Neural cell (in vitro differentiated cells): ENCODE measurements at regions not wholly inside any gene's neighbourhood (a gene's known extent, or its start where the extent isn't known, plus 50 kb on each side); places are given as distances from the start of the nearest gene placed in this dataset.

ENCODE experiments used
- H2AFZ ChIP-seq: fragments of 200-600, 300-800 bp; sonication (generic), shearing (Covaris generic); 2 replicates; pipeline ENCODE4 v1.6.0; 2014; ENCODE audit warnings: low read depth, mild to moderate bottlenecking, antibody characterized with exemption, low read length, moderate library complexity
- H3F3A ChIP-seq: fragments of 200-600 bp; shearing (Covaris generic); 2 replicates; pipeline ENCODE4 v1.6.1; 2016; ENCODE audit warnings: mild to moderate bottlenecking, moderate library complexity, mixed read lengths, antibody characterized with exemption, low read length; ENCODE audit not compliant: insufficient read depth, poor library complexity, severe bottlenecking
- H3K27ac ChIP-seq: fragments of 200-600, 300-800 bp; sonication (generic), shearing (Covaris generic); 2 replicates; pipeline ENCODE4 v1.5.1; 2014; ENCODE audit warnings: mild to moderate bottlenecking, low read length, moderate library complexity
- H3K27me3 ChIP-seq: fragments of 300-800, 200-600 bp; sonication (generic), shearing (Covaris generic); 2 replicates; pipeline ENCODE4 v1.6.0; 2014; ENCODE audit warnings: mild to moderate bottlenecking, low read depth, low read length, moderate library complexity; ENCODE audit not compliant: insufficient read depth
- H3K36me3 ChIP-seq: fragments of 300-800, 200-600 bp; sonication (generic), shearing (Covaris generic); 2 replicates; pipeline ENCODE4 v1.5.1; 2014; ENCODE audit warnings: mild to moderate bottlenecking, antibody characterized with exemption, low read length, moderate library complexity; ENCODE audit not compliant: insufficient read depth
- H3K4me2 ChIP-seq: fragments of 300-800, 200-600 bp; sonication (generic), shearing (Covaris generic); 2 replicates; pipeline ENCODE4 v1.6.0; 2014; ENCODE audit warnings: mild to moderate bottlenecking, low read length
- H3K4me3 ChIP-seq: fragments of 300-800, 200-600 bp; sonication (generic), shearing (Covaris generic); 2 replicates; pipeline ENCODE4 v1.5.1; 2014; ENCODE audit warnings: mild to moderate bottlenecking, low read length, moderate library complexity
- H3K79me2 ChIP-seq: fragments of 200-600 bp; shearing (Covaris generic); replicated peaks from 2 replicates; pipeline ENCODE4 v1.6.0; 2014; ENCODE audit warnings: mild to moderate bottlenecking, low read length, moderate library complexity; ENCODE audit not compliant: insufficient read depth
- H3K9ac ChIP-seq: fragments of 300-800, 200-600 bp; sonication (generic), shearing (Covaris generic); 2 replicates; pipeline ENCODE4 v1.6.1; 2016; ENCODE audit warnings: mild to moderate bottlenecking, low read length, mixed read lengths
- H3K9me2 ChIP-seq: fragments of 200-600 bp; shearing (Covaris generic); 2 replicates; pipeline ENCODE4 v1.6.1; 2016; ENCODE audit warnings: mild to moderate bottlenecking, low read length, mixed read lengths; ENCODE audit not compliant: insufficient read depth
- H3K9me3 ChIP-seq: fragments of 200-600, 300-800 bp; sonication (generic), shearing (Covaris generic); 2 replicates; pipeline ENCODE4 v1.6.1; 2016; ENCODE audit warnings: mild to moderate bottlenecking, mixed run types, low read length, moderate library complexity, mixed read lengths
- H4K20me1 ChIP-seq: fragments of 200-600 bp; shearing (Covaris generic); 2 replicates; pipeline ENCODE4 v1.6.1; 2016; ENCODE audit warnings: mild to moderate bottlenecking, mixed run types; ENCODE audit not compliant: insufficient read depth
- CTCF ChIP-seq: fragments of 450-650 bp; IDR thresholded peaks from 2 replicates; pipeline ENCODE4 v1.5.1; 2014; ENCODE audit warnings: antibody characterized with exemption, mild to moderate bottlenecking, moderate library complexity; ENCODE audit not compliant: poor library complexity, severe bottlenecking
- EP300 ChIP-seq: fragments of 450-650 bp; conservative IDR thresholded peaks from 2 replicates; pipeline ENCODE4 v1.6.1; 2014; ENCODE audit warnings: antibody characterized with exemption, mild to moderate bottlenecking, moderate library complexity; ENCODE audit not compliant: poor library complexity, severe bottlenecking
- EZH2 ChIP-seq: fragments of 200-600, 300-800 bp; shearing (Covaris generic), sonication (generic); IDR thresholded peaks from 2 replicates; pipeline ENCODE4 v1.6.1; 2014; ENCODE audit warnings: antibody characterized with exemption, low read length, borderline replicate concordance, mild to moderate bottlenecking; ENCODE audit not compliant: insufficient read depth, poor library complexity, severe bottlenecking
- MXI1 ChIP-seq: fragments of 450-650 bp; conservative IDR thresholded peaks from 2 replicates; pipeline ENCODE4 v1.6.1; 2014; ENCODE audit warnings: antibody characterized with exemption, mild to moderate bottlenecking; ENCODE audit not compliant: poor library complexity, severe bottlenecking
- POLR2AphosphoS5 ChIP-seq: IDR thresholded peaks from 2 replicates; pipeline ENCODE4 v1.6.1; 2012
- RAD21 ChIP-seq: fragments of 450-650 bp; conservative IDR thresholded peaks from 2 replicates; pipeline ENCODE4 v1.6.1; 2014; ENCODE audit warnings: antibody characterized with exemption, mild to moderate bottlenecking, moderate library complexity
- REST ChIP-seq: IDR thresholded peaks from 2 replicates; pipeline ENCODE4 v1.6.1; 2012; ENCODE audit warnings: borderline replicate concordance
- SMC3 ChIP-seq: fragments of 450-650 bp; conservative IDR thresholded peaks from 2 replicates; pipeline ENCODE4 v1.6.1; 2014; ENCODE audit warnings: antibody characterized with exemption, mild to moderate bottlenecking, moderate library complexity; ENCODE audit not compliant: poor library complexity
- TAF1 ChIP-seq: IDR thresholded peaks from 2 replicates; pipeline ENCODE4 v1.6.1; 2012; ENCODE audit warnings: low read depth

DNA sequence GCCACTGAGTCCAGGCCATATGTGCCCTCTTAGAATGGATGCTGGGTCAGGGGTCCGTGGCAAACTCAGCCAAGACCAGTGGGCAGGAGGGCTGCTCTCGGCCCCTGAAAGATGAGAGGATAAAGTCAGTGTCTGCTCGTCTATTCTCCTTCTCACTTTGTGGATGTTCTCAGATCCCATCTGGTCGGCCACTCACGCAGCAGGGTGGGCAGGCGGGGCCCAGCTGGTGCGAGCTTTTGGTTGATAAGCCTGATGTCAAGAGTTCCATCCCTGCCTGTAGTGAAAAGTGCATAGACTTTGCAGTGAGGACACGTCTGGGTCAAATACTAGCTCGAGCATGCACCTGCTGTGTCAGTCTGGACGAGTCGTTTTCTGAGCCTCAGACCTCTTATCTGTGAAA, 556.2 kb upstream of the EEF2KMT start:
- H3K4me2 ChIP-seq: no peak overlapping the region
- H3K36me3 ChIP-seq: no peaks in the 10 kb centered on the region
- H3K9me3 ChIP-seq: no peaks in the 10 kb centered on the region
- H3K79me2 ChIP-seq: no peaks in the 10 kb centered on the region
- no peaks in the 10 kb centered on the region for H3K9me2 ChIP-seq
- no peaks in the 10 kb centered on the region for H3K27me3 ChIP-seq
- no peaks in the 10 kb centered on the region for H3F3A ChIP-seq
- no peak overlapping the region for H3K27ac ChIP-seq
- H4K20me1 ChIP-seq: no peaks in the 10 kb centered on the region
- no peak overlapping the region for H3K4me3 ChIP-seq
- no peak overlapping the region for H3K9ac ChIP-seq
- TF ChIP-seq REST: no peak
- no peak for TF ChIP-seq CTCF
- TF ChIP-seq SMC3: no peak
- TF ChIP-seq EZH2: no peak
- TF ChIP-seq RAD21: no peak
- TF ChIP-seq TAF1: no peak
- H2AFZ ChIP-seq: no peak overlapping the region

DNA sequence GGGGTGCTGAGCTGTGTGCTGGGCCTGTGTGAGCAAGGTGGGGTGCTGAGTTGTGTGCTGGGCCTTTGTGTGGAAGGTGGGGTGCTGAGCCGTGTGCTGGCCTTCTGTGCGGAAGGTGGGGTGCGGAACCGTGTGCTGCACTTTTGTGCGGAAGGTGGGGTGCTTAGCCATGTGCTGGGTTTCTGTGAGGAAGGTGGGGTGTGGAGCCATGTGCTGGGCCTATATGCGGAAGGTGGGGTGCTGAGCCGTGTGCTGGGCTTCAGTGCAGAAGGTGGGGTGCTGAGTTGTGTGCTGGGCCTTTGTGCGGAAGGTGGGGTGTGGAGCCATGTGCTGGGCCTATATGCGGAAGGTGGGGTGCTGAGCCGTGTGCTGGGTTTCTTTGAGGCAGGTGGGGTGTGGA, 555.4 kb upstream of the EEF2KMT start:
- Histone ChIP-seq H4K20me1 (no peaks in the 10 kb centered on the region), H3K36me3 (no peaks in the 10 kb centered on the region), H3K4me2 (no peak overlapping the region), H3F3A (no peaks in the 10 kb centered on the region), H3K27ac (no peak overlapping the region), H2AFZ (no peak overlapping the region), H3K27me3 (no peaks in the 10 kb centered on the region), H3K79me2 (no peaks in the 10 kb centered on the region), H3K9me3 (no peaks in the 10 kb centered on the region), H3K9me2 (no peaks in the 10 kb centered on the region), H3K9ac (no peak overlapping the region), H3K4me3 (no peak overlapping the region)
- TF ChIP-seq RAD21 (no peak), REST (no peak), MXI1 (no peak), TAF1 (no peak), EZH2 (no peak), CTCF (no peak), SMC3 (no peak), POLR2AphosphoS5 (no peak), EP300 (no peak)
